ENCODE measurements at regions not wholly inside any gene's neighbourhood (a gene's known extent, or its start where the extent isn't known, plus 50 kb on each side); places are given as distances from the start of the nearest gene placed in this dataset.

DNA sequence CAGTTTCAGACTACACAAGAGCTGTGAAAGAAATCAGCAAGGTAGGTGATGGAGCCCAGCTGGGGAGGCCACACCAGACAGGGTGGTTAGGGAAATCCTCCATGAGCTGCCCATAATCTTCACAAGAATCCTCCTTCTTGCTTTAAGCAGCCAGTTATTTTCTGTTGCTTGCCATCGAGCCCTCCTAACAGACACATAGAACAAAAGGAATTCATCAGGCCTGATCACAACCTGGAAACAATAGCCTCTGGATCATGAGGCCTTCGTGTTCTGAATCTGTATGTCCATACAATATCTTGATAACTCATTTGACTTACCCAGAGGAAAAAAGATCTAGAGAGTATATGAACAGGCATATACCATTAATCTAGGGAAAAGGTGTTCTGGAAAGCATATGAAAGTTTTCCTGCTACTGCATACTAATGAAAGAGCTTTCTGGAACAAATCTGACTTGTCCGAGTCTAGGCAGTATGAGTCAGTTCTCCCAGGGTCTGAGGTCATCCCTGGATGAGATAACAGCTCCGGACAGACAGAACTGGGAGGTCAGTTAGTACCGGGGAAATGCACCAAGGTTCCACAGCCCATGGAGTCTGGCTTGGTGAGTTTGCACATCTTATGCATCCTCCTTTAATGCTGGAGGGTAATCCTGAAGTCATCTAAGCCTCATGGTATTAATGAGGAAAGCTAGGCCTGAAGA, 52.8 kb upstream of the ELK3 start:
- no peaks in the 10 kb centered on the region for H3F3A ChIP-seq (replicated peaks; ENCODE audit: low read depth)
- H3K9me3 Mint-ChIP-seq, result no peaks in the 10 kb centered on the region
- H3K36me3 Mint-ChIP-seq (ENCODE audit: low read depth), result no peaks in the 10 kb centered on the region
- no peaks in the 10 kb centered on the region; the same call in 1 of the 2 replicates for H3K36me3 ChIP-seq (ENCODE audit: insufficient read depth)
- no peaks in the 10 kb centered on the region; the same call in 1 of the 2 replicates for H3K9me2 ChIP-seq (ENCODE audit: insufficient read depth)
- no peaks in the 10 kb centered on the region for H3K27me3 ChIP-seq (ENCODE audit: insufficient read depth)
- peaks cover 3% of the 10 kb centered on the region for H3K4me1 ChIP-seq (ENCODE audit: insufficient read depth)
- peaks cover 3% of the 10 kb centered on the region for H3K27me3 Mint-ChIP-seq (ENCODE audit: insufficient read depth, low read depth, poor library complexity)
- ATAC-seq, result no peak
- no peaks in the 10 kb centered on the region for H4K20me1 ChIP-seq (replicated peaks; ENCODE audit: insufficient read depth)
- H3K4me2 ChIP-seq, result no peak overlapping the region
- H3K4me3 Mint-ChIP-seq, result no peak overlapping the region
- H3K79me2 ChIP-seq (replicated peaks; ENCODE audit: insufficient read depth), result no peaks in the 10 kb centered on the region
- no peak for DNase-seq (ENCODE audit: low spot score)
- TF ChIP-seq EZH2phosphoT487 (IDR thresholded peaks at IDR 0.05; ENCODE audit: unreplicated experiment), result no peak
- TF ChIP-seq, protein P1, sequence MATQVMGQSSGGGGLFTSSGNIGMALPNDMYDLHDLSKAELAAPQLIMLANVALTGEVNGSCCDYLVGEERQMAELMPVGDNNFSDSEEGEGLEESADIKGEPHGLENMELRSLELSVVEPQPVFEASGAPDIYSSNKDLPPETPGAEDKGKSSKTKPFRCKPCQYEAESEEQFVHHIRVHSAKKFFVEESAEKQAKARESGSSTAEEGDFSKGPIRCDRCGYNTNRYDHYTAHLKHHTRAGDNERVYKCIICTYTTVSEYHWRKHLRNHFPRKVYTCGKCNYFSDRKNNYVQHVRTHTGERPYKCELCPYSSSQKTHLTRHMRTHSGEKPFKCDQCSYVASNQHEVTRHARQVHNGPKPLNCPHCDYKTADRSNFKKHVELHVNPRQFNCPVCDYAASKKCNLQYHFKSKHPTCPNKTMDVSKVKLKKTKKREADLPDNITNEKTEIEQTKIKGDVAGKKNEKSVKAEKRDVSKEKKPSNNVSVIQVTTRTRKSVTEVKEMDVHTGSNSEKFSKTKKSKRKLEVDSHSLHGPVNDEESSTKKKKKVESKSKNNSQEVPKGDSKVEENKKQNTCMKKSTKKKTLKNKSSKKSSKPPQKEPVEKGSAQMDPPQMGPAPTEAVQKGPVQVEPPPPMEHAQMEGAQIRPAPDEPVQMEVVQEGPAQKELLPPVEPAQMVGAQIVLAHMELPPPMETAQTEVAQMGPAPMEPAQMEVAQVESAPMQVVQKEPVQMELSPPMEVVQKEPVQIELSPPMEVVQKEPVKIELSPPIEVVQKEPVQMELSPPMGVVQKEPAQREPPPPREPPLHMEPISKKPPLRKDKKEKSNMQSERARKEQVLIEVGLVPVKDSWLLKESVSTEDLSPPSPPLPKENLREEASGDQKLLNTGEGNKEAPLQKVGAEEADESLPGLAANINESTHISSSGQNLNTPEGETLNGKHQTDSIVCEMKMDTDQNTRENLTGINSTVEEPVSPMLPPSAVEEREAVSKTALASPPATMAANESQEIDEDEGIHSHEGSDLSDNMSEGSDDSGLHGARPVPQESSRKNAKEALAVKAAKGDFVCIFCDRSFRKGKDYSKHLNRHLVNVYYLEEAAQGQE (IDR thresholded peaks at IDR 0.05; ENCODE audit: unreplicated experiment), result no peak
- TF ChIP-seq, protein P2, sequence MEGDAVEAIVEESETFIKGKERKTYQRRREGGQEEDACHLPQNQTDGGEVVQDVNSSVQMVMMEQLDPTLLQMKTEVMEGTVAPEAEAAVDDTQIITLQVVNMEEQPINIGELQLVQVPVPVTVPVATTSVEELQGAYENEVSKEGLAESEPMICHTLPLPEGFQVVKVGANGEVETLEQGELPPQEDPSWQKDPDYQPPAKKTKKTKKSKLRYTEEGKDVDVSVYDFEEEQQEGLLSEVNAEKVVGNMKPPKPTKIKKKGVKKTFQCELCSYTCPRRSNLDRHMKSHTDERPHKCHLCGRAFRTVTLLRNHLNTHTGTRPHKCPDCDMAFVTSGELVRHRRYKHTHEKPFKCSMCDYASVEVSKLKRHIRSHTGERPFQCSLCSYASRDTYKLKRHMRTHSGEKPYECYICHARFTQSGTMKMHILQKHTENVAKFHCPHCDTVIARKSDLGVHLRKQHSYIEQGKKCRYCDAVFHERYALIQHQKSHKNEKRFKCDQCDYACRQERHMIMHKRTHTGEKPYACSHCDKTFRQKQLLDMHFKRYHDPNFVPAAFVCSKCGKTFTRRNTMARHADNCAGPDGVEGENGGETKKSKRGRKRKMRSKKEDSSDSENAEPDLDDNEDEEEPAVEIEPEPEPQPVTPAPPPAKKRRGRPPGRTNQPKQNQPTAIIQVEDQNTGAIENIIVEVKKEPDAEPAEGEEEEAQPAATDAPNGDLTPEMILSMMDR (conservative IDR thresholded peaks at IDR 0.05; ENCODE audit: low read depth in 2 of 2), result no peak
- TF ChIP-seq, protein P3, sequence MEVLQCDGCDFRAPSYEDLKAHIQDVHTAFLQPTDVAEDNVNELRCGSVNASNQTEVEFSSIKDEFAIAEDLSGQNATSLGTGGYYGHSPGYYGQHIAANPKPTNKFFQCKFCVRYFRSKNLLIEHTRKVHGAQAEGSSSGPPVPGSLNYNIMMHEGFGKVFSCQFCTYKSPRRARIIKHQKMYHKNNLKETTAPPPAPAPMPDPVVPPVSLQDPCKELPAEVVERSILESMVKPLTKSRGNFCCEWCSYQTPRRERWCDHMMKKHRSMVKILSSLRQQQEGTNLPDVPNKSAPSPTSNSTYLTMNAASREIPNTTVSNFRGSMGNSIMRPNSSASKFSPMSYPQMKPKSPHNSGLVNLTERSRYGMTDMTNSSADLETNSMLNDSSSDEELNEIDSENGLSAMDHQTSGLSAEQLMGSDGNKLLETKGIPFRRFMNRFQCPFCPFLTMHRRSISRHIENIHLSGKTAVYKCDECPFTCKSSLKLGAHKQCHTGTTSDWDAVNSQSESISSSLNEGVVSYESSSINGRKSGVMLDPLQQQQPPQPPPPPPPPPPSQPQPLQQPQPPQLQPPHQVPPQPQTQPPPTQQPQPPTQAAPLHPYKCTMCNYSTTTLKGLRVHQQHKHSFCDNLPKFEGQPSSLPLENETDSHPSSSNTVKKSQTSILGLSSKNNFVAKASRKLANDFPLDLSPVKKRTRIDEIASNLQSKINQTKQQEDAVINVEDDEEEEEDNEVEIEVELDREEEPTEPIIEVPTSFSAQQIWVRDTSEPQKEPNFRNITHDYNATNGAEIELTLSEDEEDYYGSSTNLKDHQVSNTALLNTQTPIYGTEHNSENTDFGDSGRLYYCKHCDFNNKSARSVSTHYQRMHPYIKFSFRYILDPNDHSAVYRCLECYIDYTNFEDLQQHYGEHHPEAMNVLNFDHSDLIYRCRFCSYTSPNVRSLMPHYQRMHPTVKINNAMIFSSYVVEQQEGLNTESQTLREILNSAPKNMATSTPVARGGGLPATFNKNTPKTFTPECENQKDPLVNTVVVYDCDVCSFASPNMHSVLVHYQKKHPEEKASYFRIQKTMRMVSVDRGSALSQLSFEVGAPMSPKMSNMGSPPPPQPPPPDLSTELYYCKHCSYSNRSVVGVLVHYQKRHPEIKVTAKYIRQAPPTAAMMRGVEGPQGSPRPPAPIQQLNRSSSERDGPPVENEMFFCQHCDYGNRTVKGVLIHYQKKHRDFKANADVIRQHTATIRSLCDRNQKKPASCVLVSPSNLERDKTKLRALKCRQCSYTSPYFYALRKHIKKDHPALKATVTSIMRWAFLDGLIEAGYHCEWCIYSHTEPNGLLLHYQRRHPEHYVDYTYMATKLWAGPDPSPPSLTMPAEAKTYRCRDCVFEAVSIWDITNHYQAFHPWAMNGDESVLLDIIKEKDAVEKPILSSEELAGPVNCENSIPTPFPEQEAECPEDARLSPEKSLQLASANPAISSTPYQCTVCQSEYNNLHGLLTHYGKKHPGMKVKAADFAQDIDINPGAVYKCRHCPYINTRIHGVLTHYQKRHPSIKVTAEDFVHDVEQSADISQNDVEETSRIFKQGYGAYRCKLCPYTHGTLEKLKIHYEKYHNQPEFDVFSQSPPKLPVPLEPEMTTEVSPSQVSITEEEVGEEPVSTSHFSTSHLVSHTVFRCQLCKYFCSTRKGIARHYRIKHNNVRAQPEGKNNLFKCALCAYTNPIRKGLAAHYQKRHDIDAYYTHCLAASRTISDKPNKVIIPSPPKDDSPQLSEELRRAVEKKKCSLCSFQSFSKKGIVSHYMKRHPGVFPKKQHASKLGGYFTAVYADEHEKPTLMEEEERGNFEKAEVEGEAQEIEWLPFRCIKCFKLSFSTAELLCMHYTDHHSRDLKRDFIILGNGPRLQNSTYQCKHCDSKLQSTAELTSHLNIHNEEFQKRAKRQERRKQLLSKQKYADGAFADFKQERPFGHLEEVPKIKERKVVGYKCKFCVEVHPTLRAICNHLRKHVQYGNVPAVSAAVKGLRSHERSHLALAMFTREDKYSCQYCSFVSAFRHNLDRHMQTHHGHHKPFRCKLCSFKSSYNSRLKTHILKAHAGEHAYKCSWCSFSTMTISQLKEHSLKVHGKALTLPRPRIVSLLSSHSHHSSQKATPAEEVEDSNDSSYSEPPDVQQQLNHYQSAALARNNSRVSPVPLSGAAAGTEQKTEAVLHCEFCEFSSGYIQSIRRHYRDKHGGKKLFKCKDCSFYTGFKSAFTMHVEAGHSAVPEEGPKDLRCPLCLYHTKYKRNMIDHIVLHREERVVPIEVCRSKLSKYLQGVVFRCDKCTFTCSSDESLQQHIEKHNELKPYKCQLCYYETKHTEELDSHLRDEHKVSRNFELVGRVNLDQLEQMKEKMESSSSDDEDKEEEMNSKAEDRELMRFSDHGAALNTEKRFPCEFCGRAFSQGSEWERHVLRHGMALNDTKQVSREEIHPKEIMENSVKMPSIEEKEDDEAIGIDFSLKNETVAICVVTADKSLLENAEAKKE (CRISPR knock-in tag; IDR thresholded peaks at IDR 0.05), result no peak
- H3K4me1 Mint-ChIP-seq, result peaks cover 10% of the 10 kb centered on the region
- no peak overlapping the region for H3K27ac Mint-ChIP-seq
- no peak overlapping the region for H3K4me3 ChIP-seq
- H3K27ac ChIP-seq (ENCODE audit: low read depth), result no peak overlapping the region
- H2AFZ ChIP-seq, result no peak overlapping the region
